Lung microvascular endothelial cell (primary cell): ENCODE measurements at regions not wholly inside any gene's neighbourhood (a gene's known extent, or its start where the extent isn't known, plus 50 kb on each side); places are given as distances from the start of the nearest gene placed in this dataset.
"Not testable (repeated sequence)": the region's sequence is repeated elsewhere in the genome, so short reads cannot be mapped to it uniquely, and the experiment has no call there.

Experiments
- DNase-seq, 2 donors: peaks; one replicate each; pipeline versions ENCODE4 v3.0.0 to v3.0.0-alpha.2; 2010; ENCODE audit warnings: low read depth in 2 of 2

DNA sequence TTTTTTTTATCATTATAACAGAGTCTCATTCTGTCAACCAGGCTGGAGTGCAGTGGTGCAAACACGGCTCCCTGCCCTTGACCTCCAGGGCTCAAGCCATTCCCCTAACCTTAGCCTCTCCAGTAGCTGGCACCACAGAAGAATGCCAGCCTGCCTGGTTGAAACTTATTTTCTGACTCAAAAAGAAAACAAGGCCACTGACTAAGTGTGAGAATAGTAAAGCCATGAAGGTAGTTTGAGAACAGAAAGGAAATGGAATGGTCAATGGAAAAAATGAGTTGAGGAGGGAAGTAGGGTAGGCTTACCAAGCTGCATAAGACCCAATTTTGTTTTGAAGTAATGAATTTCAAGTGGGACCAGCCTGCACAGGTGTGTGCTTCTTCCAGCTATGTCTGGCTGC lies 82.8 kb upstream of the RORB start:
- DNase-seq: no peak

DNA sequence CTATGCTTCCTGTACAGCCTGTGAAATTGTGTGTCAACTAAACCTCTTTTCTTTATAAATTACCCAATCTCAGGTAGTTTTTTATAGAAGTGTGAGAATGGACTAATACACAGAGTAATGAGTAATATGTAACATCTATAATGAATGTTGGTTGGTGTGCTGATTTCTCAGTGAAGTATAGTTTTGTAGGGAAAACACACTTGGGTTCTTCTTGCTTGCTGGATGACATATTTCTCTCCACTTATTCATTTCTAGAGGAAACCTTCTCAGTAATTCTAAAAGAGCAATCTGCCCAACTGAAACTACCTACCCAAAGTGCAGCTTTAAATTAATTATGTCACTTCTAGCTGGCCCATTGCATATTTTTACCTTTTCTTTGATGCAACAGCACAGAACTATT lies 81.1 kb upstream of the RORB start:
- DNase-seq: no peak

DNA sequence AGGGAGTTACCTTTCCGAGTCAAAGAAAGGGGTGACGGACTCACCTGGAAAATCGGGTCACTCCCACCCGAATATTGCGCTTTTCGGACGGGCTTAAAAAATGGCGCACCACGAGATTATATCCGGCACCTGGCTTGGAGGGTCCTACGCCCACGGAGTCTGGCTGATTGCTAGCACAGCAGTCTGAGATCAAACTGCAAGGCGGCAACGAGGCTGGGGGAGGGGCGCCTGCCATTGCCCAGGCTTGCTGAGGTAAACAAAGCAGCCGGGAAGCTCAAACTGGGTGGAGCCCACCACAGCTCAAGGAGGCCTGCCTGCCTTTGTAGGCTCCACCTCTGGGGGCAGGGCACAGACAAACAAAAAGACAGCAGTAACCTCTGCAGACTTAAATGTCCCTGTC lies 72.6 kb upstream of the RORB start:
- DNase-seq: not testable (repeated sequence)

DNA sequence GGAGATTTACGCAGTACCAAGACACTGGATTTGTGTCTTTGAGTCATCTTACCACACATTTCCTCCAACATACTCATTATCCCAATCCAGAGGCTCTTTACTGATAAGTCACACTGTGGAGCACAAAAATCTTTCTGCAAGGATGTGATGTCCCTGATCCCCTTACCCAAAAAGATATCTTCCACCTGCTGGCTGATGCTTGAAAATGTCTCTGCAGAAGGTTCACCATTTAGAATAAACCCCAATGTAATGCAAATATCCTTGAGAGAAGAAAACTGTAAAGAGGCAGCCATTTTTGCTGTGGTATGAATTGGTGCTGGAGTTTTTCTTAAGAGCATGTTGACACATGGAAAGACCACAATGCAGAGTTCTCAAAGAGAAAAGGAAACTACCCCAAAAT lies 65.7 kb upstream of the RORB start:
- DNase-seq: no peak

DNA sequence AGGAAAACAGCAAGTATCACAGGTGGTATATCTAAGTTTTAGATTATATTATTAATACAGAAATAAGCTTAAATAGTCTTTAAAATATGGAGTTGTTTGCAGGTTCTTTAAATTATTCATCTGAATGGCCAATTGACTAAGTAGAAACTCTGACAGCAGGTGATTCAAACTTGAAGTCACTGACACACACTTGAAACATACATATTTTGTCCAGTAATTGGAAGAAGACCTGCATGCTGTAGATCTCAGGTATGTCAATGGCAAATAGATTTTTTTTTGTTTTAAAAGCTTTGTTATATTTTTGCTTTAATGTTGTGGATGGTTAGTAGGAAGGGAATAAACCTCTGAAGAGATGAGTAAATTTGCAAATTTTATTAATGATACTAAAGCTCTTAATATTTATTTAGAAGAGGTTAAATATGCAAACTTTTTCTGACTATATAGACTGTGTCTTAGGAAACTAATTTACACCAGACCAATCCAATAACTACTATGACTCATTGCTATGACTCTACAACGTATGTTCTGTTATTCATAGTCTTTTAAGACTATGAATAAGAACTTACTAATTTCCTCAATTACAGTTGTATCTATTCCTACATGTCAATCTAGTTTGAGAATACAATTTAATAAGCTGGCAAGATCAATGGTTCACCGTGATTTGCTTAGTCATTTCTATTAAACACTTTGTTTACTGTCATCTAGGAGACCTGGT lies 53.9 kb upstream of the RORB start:
- no peak for DNase-seq

DNA sequence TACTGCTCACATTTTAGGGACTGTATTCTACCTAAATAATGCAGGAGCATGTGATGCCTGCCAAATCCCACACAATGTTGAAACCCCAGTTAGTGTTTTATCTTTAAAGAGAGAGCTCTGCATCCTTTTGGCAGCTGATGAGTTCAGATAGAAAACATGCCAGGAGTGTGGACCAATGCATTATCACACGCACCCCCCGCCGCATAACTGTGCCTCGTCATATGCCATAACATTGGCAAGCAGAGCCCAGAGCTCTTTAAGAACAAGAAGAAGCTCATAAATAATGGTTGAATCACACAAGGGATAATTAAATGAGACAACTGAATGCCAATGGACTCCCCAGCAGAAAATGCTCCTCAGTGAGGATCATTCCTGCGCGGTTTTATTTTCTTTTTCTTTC lies 52.8 kb upstream of the RORB start:
- DNase-seq: no peak
